Frontal cortex (tissue), 3 donors: ENCODE measurements at regions not wholly inside any gene's neighbourhood (a gene's known extent, or its start where the extent isn't known, plus 50 kb on each side); places are given as distances from the start of the nearest gene placed in this dataset.
A peak's percentile ranks its signal among the peaks of the same experiment; 100 is the strongest.
"Not testable (repeated sequence)": the region's sequence is repeated elsewhere in the genome, so short reads cannot be mapped to it uniquely, and the experiment has no call there.

Experiments used
- DNase-seq, 2 donors: peaks; one replicate each; pipeline ENCODE4 v3.0.0; 2012; ENCODE audit warnings: low spot score in 2 of 2
- FAIRE-seq: peaks from 2 replicates; lab custom pipeline; 2012; peaks lifted over from hg19 to GRCh38; lab: Jason Lieb, UNC
- donor health status: control.
- donor health status: control.
- donor health status: control.

DNA sequence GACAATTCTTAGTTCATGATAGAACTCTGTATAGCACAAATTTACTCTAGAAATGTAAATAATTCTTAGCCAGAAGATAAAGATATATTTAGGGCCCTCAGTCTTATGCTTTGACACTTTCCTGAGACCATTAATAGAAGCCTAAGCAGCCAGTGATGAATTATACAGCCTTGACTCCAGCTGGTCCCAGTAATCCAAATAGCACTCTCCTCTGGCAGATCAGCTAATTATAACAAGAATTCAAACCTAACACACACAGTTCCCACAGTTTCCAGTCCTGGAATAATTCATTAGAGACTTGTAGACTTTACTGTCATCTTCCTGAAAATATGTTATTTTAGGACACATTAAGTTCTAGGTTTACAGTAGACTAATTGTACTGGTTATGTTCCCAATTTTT, 50.4 kb downstream of the SHOC1 start:
- no peak for FAIRE-seq
- no peak for DNase-seq

DNA sequence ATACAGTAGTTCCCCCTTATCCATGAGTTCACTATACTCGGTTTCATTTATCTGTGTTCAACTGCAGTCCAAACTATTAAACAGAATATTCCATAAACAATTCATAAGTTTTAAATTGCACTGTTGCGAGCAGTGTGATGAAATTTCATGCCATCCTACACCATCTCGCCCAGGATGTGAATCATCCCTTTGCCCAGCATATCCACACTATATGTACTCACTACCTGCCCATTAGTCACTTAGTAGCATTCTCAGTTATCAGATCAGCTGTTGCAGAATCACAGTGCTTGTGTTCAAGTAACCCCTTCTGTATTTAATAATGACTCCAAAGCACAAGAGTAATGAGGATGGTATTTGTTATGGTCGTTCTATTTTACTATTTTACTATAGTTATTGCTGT, 51.5 kb downstream of the SHOC1 start:
- DNase-seq (no peak), FAIRE-seq (no peak)

DNA sequence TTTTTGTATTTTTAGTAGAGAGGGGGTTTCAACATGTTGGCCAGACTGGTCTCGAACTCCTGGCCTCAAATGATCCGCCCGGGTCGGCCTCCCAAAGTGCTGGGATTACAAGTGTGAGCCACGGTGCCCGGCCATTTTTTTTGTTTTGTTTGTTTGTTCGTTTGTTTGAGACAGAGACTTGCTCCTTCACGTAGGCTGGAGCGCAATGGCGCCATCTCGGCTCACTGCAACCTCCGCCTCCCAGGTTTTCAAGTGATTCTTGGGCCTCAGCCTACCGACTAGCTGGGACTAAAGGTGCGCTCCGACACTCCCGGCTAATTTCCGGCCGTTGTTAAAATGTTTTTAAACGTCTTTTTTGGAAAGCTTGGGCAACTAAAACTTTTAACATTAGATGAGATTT, 54.0 kb downstream of the SHOC1 start:
- DNase-seq (no peak), FAIRE-seq (no peak)

DNA sequence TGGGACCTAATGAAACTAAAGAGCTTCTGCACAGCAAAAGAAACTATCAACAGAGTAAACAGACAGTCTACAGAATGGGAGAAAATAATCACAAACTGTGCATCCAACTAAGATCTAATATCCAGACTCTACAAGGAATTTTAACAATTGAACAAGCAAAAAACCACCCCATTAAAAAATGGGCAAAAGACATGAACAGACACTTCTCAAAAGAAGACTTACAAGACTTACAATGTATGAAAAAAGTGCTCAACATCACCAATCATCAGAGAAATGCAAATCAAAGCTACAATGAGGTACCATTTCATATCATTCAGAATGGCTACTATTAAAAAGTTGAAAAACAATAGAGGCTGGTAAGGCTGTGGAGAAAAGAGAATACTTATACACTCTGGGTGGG, 58.0 kb downstream of the SHOC1 start:
- FAIRE-seq, result no peak
- DNase-seq, result no peak

DNA sequence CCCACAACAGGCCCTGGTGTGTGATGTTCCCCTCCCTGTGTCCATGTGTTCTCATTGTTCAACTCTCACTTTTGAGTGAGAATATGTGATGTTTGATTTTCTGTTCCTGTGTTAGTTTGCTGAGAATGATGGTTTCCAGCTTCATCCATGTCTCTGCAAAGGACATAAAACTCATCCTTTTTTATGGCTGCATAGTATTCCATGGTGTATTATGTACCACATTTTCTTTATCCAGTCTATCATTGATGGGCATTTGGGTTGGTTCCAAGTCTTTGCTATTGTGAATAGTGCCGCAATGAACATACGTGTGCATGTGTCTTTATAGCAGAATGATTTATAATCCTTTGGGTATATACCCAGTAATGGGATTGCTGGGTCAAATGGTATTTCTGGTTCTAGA, 59.4 kb downstream of the SHOC1 start:
- DNase-seq, FAIRE-seq: not testable (repeated sequence)

DNA sequence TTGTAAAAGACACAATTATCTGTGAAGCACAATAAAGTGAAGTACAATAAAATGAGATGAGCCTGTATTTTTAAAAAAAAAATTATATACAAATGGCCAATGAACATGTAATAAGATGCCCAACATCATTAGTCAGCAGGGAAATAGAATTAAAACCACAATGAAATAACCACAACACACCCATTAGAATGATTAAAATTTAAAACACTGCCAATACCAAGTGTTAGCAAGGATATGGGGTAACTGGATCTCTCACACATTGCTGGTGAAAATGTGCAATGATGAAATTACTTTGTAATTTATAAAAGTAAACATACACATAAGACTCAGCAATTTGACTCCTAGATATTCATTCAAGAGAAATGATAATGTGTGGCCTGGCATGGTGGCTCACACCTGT, 62.8 kb downstream of the SHOC1 start:
- FAIRE-seq, result no peak

DNA sequence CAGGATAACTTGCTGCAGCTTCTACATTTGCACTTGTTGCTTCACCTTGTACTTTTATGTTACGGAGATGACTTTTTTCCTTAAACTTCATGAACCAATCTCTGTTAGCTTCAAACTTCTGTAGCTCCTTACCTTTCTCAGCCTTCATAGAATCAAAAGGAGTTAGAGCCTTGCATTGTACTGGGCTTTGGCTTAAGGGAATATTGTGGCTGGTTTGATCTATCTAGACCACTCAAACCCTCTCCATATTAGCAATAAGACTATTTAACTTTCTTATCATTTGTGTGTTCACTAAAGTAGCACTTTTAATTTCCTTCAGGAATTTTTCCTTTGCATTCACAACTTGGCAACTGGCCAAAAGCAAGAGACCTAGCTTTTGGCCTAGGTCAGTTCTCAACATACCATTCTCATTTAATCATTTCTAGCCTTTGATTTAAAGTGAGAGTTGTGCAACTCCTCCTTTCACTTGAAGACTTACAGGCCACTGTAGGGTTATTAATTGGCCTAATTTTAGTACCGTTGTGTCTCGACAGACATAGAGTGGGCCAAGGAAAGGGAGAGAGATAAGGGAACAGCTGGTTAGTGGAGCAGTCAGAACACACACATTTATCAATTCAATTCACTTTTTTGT, 63.7 kb downstream of the SHOC1 start:
- no peak for FAIRE-seq
- DNase-seq, result no peak

More for the DNA sequence above, 62.8 kb downstream of the SHOC1 start:
- DNase-seq, result no peak

DNA sequence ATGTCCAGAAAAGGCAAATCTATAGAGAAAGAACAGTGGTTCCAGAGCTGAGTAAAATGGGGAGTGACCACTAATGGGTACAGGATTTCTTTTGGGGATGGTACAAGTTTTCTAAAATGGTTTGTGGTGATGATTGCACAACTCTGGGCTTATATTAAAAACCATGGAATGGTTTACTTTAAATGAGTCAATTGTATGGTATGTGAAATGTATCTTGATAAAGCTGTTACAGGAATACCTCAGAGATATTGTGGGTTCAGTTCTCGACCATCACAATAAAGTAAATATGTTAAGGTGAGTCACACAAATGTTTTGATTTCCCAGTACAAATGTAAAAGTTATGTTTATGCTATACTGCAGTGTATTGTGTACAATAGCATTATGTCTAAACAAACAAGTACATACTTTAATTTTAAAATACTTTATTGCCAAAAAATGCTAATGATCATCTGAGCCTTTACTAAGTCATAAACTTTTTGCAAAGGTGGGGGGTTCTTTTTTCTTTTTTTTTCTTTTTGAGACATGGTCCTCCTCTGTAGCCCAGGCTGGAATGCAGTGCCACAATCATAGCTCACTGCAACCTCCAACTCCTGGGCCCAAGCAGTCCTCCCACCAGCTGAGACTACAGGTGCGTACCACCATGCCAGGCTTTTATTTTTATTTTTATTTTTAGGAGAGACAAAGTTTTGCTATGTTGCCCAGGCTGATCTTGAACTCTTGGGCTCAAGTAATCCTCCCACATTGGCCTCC, 65.9 kb downstream of the SHOC1 start:
- DNase-seq, result no peak
- no peak for FAIRE-seq

DNA sequence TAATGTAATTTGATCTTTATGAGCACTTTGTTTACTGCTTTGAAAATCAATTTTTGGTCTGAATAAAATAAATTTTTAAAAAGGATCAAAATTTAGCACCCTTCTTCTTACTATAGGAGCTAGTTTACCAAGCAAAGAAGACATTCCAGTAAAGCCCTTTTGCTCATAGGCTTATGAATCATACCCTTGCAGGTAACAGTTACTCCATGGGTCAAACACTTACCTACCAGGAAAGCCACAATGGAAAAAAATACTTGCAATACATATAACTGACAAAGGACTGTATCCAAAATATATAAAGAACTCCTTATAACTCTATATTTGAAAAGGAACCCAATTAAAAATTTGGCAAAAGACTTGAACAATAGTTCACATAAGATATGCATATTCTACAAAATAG, 66.6 kb downstream of the SHOC1 start:
- no peak for DNase-seq
- no peak for FAIRE-seq

DNA sequence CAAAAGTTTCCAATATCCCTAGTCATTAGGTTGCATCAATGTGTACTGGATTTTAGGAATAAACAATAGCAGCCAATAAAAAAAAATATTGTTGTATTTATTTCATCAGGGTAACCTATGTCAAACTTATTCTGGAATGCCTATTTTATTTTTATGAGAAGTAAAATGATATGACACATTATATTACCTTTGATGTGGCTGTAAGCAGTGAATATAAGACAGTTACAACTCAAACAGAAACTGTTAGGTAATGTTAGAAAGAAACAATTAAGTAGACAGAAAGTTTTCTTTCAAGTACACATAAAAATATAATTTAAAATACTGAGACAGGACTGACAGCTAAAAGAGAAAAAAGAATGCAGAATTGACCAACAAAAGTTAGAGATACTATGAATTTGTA, 65.5 kb downstream of the GNG10 start:
- FAIRE-seq (no peak), DNase-seq (no peak)

DNA sequence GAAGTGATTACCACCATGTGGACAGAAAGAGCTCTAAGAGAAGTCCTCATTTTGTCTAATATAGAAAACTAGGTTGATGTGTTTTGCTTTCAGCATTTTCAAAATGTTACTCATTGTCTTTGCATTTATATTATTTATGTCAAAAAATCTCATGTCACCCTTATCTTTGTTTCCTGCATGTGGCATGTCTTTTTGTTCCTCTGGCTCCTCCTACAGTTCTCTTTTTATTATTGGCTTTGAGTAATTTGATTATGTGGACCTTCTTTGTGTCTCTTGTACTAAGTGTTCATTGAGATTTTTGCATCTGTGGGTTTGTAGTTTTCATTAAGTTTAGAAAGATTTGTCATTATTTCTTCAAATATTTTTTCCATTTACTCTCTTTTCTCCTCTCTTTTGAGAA, 58.8 kb downstream of the GNG10 start:
- FAIRE-seq, result peak; percentile 50
- no peak for DNase-seq
